Activated CD4-positive, alpha-beta T cell treated with anti-CD3 and anti-CD28 coated beads, Interleukin-2, amount 50 U/mL, for 24 hours (primary cell): ENCODE measurements at regions not wholly inside any gene's neighbourhood (a gene's known extent, or its start where the extent isn't known, plus 50 kb on each side); places are given as distances from the start of the nearest gene placed in this dataset.
"Not testable (repeated sequence)": the region's sequence is repeated elsewhere in the genome, so short reads cannot be mapped to it uniquely, and the experiment has no call there.

Experiments
- DNase-seq, 2 donors: peaks; one replicate each; pipeline ENCODE4 v3.0.0-alpha.2; 2020; ENCODE audit warnings: low read depth in 1 of 2, low spot score in 1 of 2

- DNase-seq: no peak
Measured at GRCh38 chr10:2380218-2380617, 642.9 kb upstream of the ADARB2 start.

- no peak for DNase-seq
Measured at GRCh38 chr10:2367083-2367482, 629.8 kb upstream of the ADARB2 start.

GRCh38 chr10:2366264-2366931 is 629.1 kb upstream of the ADARB2 start:
- DNase-seq: no peak

- DNase-seq: no peak
Measured at GRCh38 chr10:2362331-2362730, 625.0 kb upstream of the ADARB2 start.

- DNase-seq: no peak
Measured at GRCh38 chr10:2358586-2358985, 621.3 kb upstream of the ADARB2 start.

DNA sequence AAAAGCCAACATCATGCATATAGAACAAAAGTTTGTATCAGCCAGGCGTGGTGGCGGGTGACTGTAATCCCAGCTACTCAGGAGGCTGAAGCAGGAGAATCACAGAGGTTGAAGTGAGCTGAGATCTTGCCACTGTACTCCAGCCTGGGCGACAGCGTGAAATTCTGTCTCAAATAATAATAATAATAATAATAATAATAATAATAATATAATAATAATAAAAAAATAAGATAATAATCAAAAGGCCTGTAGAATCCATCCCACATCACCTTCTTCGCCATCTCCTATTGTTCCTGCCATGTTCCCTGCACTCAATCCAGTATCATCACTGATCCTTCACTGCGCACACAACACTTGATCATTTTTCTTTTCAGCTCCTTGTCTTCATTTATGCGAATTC is 619.3 kb upstream of the ADARB2 start:
- DNase-seq: no peak

GRCh38 chr10:2351566-2351965 is 614.2 kb upstream of the ADARB2 start:
- DNase-seq: no peak

- no peak for DNase-seq
Measured at GRCh38 chr10:2342206-2342605, 604.9 kb upstream of the ADARB2 start.

- no peak for DNase-seq
Measured at GRCh38 chr10:2340831-2341647, 603.7 kb upstream of the ADARB2 start.

GRCh38 chr10:2335626-2336025 is 598.3 kb upstream of the ADARB2 start:
- no peak for DNase-seq

- DNase-seq: no peak
Measured at GRCh38 chr10:2334575-2334974, 597.2 kb upstream of the ADARB2 start.

GRCh38 chr10:2329082-2329481 is 591.8 kb upstream of the ADARB2 start:
- no peak for DNase-seq

- no peak for DNase-seq
Measured at GRCh38 chr10:2326411-2326810, 589.1 kb upstream of the ADARB2 start.

DNA sequence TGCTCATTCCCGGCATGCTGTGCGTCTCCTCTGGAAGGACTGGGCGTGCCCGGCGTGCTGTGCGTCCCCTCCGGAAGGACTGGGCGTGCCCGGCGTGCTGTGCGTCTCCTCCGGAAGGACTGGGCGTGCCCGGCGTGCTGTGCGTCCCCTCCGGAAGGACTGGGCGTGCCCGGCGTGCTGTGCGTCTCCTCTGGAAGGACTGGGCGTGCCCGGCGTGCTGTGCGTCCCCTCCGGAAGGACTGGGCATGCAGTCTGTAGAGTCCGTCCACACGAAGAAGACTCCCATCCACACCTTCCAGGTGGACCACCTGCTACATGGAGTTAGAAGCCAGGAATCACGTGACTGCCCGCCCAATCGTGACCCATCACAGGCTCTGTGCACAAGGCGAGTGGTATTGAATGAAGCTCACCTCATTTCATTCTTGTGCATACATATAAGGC is 577.7 kb upstream of the ADARB2 start:
- DNase-seq: not testable (repeated sequence)

DNA sequence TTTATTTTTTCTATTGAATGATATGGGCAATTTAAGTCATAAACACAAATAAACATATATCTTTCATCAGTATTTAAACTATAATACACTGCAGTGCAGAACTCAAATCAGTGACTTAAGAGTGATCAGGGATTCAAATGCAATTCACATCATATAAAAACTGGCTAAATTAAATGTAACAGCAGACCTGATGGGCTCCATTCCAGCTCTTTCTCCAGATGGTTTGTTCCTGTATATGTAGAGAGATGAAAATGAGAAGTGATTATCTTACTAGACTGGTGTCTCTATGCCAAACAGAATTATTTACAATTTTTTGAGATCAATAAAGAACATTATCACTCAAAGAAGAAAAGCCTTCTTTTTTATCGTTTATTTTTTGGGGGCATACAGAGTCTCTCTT is 568.8 kb upstream of the ADARB2 start:
- no peak for DNase-seq

DNA sequence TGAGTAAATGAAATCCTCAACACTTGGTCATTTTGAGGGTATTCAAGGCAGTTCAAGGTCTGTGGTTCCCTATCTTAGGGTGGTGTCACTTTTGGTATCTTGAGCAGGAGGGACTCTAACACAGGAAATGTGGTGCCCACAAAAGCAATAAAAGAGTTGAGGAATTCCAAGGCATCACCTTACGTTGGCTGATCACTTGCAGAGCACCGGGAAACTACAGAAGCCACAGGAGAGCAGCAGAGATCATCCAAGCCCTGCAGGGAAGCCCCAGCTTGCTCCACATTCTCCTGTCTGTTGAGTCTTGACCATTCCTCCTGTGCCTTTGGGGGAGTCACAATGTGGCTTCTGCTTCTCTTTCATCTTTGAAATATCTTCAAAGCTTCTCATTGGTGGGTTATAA is 565.8 kb upstream of the ADARB2 start:
- DNase-seq: no peak

- DNase-seq: no peak
Measured at GRCh38 chr10:2301227-2301626, 563.9 kb upstream of the ADARB2 start.

- no peak for DNase-seq
Measured at GRCh38 chr10:2300231-2300630, 562.9 kb upstream of the ADARB2 start.

GRCh38 chr10:2296179-2296891 is 559.0 kb upstream of the ADARB2 start:
- DNase-seq: no peak

DNA sequence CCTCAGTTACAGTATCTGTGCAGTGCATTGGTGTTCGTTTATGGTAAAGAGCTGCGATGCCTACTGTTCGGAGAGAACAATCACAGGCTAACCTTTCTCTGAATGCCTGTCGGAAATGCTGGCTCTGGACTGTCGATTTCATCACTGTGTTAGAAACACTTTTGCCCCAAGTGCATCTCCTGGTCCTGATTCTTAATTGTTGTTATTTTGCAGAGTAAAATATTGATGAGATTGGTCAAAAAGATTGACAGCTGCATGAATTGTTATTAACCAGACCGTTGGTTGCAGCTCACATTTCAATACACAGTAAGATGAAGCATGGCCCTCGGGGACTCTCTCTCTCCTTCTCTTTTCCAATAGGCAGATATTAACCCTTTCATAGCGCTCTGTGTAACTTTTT is 557.4 kb upstream of the ADARB2 start:
- no peak for DNase-seq

GRCh38 chr10:2284071-2284470 is 546.7 kb upstream of the ADARB2 start:
- DNase-seq: no peak

DNA sequence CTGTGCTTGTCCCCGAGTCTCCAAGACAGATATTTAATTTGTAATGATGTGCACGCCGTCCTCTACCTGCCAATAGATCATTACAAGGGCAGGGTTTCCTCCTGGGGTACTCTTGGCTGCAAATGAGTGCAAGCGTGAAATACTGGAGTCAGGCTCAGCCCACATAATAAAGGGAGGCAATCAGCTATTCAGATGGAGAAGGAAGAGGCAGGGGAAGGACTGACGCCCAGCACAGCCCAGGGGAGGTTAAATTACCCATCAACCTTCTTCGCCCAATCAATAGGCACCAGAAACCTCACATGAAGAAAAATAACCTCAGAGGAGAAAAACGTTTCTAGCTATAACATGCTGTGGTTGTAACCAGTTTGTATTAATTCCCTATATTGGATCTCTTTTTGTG is 544.9 kb upstream of the ADARB2 start:
- no peak for DNase-seq
